Amygdala (tissue), 56 donors: ENCODE measurements at regions not wholly inside any gene's neighbourhood (a gene's known extent, or its start where the extent isn't known, plus 50 kb on each side); places are given as distances from the start of the nearest gene placed in this dataset.
"Not testable (repeated sequence)": the region's sequence is repeated elsewhere in the genome, so short reads cannot be mapped to it uniquely, and the experiment has no call there.

ENCODE experiments used
- DNase-seq, 56 donors: peaks; one replicate each; lab custom pipeline; 2025; lab: John Stamatoyannopoulos, UW

GRCh38 chr2:153420394-153420793 lies 58.2 kb downstream of the RPRM start:
- no peak for DNase-seq

GRCh38 chr2:153417077-153417476 lies 61.5 kb downstream of the RPRM start:
- DNase-seq, result no peak

- no peak for DNase-seq
Observed at GRCh38 chr2:153416071-153416470, 62.5 kb downstream of the RPRM start.

- no peak for DNase-seq
Observed at GRCh38 chr2:153408710-153409385, 69.7 kb downstream of the RPRM start.

GRCh38 chr2:153405196-153405595 lies 73.4 kb downstream of the RPRM start:
- DNase-seq, result no peak

- no peak for DNase-seq
Observed at GRCh38 chr2:153404792-153405191, 73.8 kb downstream of the RPRM start.

GRCh38 chr2:153403940-153404339 lies 74.6 kb downstream of the RPRM start:
- no peak for DNase-seq

- not testable (repeated sequence) for DNase-seq
Observed at GRCh38 chr2:153403352-153403751, 75.2 kb downstream of the RPRM start.

GRCh38 chr2:153394686-153395085 lies 83.9 kb downstream of the RPRM start:
- DNase-seq, result no peak

- DNase-seq, result no peak
Observed at GRCh38 chr2:153394247-153394646, 84.3 kb downstream of the RPRM start.

GRCh38 chr2:153393518-153393917 lies 85.0 kb downstream of the RPRM start:
- DNase-seq, result no peak

- no peak for DNase-seq
Observed at GRCh38 chr2:153391131-153391530, 87.4 kb downstream of the RPRM start.

- no peak for DNase-seq
Observed at GRCh38 chr2:153388246-153388645, 90.3 kb downstream of the RPRM start.

- no peak for DNase-seq
Observed at GRCh38 chr2:153387203-153387602, 91.4 kb downstream of the RPRM start.

GRCh38 chr2:153386481-153386897 lies 92.1 kb downstream of the RPRM start:
- no peak for DNase-seq

- no peak for DNase-seq
Observed at GRCh38 chr2:153373510-153374279, 104.9 kb downstream of the RPRM start.

- DNase-seq, result no peak
Observed at GRCh38 chr2:153360239-153360638, 118.3 kb downstream of the RPRM start.

GRCh38 chr2:153354377-153354776 lies 124.2 kb downstream of the RPRM start:
- DNase-seq, result no peak

- no peak for DNase-seq
Observed at GRCh38 chr2:153349603-153350002, 129.0 kb downstream of the RPRM start.

- DNase-seq, result no peak
Observed at GRCh38 chr2:153347818-153348495, 130.6 kb downstream of the RPRM start.

GRCh38 chr2:153320879-153321278 lies 157.7 kb downstream of the RPRM start:
- no peak for DNase-seq

- DNase-seq, result no peak
Observed at GRCh38 chr2:153311432-153311831, 167.1 kb downstream of the RPRM start.
